ENCODE measurements at regions not wholly inside any gene's neighbourhood (a gene's known extent, or its start where the extent isn't known, plus 50 kb on each side); places are given as distances from the start of the nearest gene placed in this dataset.
"Not testable (repeated sequence)": the region's sequence is repeated elsewhere in the genome, so short reads cannot be mapped to it uniquely, and the experiment has no call there.

DNA sequence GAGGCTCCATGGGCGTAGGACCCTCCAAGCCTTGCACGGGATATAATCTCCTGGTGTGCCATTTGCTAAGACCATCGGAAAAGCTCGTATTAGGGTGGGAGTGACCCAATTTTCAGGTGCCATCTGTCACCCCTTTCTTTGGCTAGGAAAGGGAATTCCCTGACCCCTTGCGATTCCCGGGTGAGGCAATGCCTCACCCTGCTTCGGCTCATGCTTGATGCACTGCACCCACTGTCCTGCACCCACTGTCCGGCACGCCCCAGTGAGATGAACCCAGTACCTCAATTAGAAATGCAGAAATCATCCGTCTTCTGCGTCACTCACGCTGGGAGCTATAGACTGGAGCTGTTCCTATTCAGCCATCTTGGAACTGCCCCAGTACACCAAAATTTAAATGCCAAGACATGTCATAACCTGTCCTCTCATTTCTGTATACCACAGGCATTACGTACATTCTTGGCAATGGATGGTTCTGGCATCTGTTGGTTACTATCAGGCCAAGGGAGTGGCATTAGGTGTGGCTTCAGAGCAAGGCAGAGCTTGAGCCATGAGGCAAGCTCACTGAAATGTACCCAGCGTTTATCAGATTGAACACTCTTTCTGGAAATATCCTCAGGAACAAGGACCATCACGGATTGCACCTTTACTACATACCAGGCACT, 95.4 kb upstream of the GALNT18 start:
- DNase-seq (ENCODE audit: low spot score): no peak

DNA sequence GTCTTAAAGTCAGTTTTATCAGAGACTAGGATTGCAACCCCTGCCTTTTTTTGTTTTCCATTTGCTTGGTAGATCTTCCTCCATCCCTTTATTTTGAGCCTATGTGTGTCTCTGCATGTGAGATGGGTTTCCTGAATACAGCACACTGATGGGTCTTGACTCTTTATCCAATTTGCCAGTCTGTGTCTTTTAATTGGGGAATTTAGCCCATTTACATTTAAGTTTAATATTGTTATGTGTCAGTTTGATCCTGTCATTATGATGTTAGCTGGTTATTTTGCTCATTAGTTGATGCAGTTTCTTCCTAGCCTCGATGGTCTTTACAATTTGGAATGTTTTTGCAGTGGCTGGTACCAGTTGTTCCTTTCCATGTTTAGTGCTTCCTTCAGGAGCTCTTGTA, 93.3 kb upstream of the GALNT18 start:
- not testable (repeated sequence) for DNase-seq (ENCODE audit: low spot score)

DNA sequence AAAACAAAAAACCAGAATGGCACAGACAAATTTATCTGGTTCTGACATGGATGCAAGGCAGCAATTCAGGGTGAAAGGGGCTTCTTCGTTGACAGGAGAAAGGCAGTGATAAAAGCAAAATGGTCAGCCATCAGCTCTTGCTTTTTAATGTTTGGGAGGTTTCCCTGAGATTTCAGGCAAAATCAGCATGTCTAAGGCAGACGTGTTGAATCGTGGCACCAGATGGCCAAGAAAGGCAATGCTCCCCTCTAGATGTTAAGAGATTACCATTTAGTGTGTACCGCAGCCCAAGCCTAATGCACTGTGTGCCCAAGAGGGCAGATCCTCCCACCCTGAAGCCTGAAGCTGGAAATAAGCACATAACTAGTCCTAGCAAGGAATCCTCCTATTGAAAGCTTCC, 88.8 kb upstream of the GALNT18 start:
- DNase-seq (ENCODE audit: low spot score): no peak

DNA sequence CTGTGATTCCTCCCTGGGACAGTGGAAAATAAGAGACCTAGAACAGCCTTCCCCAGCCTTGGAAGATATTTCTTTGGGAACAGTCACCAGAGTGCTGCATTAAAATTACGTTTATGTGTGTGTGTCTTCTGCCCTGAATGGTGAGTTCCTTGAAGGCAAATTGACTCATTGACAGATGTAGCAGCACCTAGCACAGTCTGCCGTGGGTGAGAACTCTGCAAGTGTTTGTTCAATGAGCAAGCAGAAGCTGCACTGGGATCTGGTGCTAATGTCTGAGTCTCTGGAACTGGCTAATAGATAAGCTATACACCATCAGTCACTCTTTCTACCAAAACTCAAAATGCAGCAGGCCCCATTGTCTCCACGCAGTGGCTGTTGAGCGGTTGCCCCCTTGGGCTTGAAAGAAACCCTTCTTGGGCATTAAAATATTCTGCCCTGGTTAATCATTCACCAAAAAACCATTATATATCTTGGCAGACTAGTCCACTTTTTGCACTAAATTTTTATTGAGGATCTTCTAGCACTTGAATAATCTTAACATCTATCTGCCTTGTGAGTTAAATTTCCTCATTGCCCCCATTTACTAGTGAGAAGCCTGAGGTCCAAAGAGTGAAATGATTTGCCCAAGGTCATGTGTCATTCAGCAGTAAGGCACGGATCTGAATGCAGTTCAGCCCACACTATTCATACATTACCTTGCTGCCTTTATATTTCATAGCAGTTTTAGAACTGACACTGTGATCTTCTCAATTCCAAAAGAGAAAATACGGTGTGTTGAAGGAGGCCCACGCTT, 87.8 kb upstream of the GALNT18 start:
- no peak for DNase-seq (ENCODE audit: low spot score)

DNA sequence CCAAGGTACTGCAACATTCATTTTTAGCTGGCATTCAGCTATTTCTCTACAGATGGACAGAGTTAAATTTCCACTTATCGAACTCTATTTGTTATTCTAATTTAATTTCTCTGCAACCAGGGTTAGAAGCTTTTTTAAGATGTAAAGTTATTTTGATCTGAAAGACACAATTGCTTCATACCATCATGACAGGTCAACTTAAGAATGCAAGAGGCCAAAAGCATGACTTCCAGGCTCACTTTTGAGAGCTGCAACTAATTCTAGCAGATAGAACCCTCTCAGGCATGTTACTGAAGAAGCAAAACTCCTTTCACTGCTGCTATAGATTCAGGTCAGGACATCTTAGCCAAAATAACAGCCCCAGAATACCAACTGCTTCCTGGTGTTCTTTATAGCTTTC, 86.5 kb upstream of the GALNT18 start:
- no peak for DNase-seq (ENCODE audit: low spot score)

DNA sequence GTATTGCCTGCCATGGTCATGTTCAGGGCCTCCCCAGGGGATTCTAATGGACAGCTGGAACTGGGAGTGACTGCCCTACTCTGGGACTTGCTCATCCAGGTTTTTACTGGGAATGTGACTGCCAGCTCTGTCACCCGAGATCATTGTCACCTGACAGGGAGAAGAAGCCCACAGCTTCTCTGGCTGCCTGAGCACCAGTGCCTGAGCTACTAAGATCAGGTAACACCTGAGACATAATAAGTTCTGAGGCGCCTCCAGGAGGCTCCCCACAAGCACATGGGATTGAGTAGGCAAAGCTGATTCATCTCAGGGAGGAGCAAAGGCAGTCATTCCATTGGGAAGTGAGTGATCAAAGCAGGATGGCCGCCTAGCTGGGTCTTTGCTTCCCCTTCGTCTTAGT, 84.2 kb upstream of the GALNT18 start:
- DNase-seq (ENCODE audit: low spot score): no peak

DNA sequence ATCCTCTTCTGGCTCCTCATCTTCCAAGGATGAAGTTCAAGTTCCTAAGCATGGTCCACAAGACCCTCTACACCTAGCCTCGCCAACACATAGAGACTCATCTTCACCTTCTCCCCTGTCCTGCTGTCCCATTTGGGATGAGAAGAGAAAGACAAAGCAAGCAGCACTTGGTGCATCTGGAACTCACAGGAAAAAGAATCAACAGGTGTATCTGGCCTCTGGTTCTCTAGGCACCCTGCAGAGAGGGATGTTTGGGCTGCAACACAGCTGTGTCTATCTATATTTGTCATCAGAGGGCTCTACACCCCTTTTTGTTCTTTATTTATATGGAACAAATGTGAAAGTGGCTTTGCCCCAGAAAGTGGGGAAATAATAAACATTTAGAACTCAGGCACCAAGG, 82.1 kb upstream of the GALNT18 start:
- no peak for DNase-seq (ENCODE audit: low spot score)

DNA sequence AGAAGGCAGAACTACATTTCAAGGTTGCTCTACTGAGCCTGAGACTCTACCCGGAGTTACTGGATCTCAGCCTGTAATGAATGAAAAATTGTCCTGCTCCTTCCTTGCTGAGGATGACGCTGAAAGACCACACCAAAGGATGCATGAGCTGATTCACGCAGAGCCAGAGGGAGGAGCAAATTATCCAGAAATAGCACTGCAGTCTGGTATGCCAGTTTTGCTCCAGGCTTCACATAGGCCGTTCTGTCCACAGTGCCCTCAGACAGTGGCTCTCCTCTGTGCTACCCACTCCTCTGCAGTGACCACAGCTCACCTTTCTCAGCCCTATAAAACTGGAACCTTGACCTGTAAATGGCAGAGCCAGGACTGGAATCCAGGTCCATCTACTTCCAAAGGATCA, 79.3 kb upstream of the GALNT18 start:
- peak; percentile 59 for DNase-seq (ENCODE audit: low spot score)

DNA sequence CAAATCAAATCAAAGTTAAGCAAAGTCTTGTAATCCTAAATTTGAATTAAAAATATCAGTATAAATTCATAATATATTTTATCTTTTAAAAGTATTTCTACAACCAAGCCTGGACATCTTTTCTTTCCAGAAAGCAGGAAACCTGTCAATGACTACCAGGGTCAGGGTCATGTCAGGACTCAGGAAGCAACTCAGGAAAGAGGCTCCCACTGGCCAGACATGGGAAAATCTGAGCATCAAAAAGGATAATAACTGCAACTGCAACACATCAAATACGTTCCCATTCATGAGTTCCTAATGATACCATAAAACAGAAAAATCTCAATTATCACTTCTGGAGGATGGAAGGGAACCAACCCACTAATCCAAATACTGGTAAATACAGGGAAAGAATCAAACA, 76.0 kb upstream of the GALNT18 start:
- no peak for DNase-seq (ENCODE audit: low spot score)

DNA sequence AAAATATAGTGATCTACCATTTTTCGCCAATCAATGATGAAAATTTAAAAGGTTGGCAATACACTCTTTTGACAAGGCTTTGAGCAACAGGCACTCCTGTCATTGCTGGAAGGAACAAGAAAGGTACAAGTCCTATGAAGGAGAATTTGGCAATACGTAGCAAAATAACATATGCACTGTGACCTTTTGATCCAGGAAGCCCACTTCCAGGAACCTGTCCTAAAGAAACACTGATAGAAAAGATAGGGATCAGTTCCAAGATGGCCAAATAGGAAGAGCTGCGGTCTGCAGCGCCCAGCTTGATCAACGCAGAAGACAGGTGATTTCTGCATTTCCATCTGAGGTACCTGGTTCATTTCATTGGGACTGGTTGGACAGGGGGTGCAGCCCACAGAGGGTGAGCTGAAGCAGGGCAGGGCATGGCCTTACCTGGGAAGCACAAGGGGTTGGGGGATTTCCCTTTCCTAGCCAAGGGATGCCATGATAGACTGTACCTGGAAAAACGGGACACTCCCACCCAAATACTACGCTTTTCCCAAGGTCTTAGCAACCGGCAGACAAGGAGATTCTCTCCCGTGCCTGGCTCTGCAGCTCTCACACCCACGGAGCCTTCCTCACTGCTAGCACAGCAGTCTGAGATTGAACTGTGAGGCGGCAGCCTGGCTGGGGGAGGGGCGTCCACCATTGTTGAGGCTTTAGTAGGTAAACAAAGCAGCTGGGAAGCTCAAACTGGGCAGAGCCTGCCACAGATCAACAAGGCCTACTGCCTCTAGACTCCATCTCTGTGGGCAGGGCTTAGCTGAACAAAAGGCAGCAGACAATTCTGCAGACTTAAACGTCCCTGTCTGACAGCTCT, 69.7 kb upstream of the GALNT18 start:
- DNase-seq (ENCODE audit: low spot score): no peak

DNA sequence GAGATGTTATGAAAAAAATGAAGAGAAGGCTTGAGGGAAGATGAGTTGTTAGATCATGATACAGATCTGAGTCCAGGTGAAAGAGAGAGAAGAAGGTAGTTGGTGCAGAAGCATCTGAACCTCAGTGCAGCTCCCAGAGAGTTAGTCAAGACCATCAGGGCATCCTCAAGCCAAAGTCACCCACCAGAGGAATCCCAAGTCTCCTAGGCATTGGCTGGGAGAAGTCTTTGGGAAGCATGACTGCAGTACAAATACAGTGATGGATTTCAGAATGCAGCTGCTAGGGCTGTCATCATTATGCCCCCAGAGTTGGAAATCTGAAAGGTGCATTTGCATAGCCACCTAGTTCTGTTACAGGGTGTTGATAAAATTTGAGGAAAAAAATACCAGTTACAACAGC, 59.7 kb upstream of the GALNT18 start:
- DNase-seq (ENCODE audit: low spot score): no peak

DNA sequence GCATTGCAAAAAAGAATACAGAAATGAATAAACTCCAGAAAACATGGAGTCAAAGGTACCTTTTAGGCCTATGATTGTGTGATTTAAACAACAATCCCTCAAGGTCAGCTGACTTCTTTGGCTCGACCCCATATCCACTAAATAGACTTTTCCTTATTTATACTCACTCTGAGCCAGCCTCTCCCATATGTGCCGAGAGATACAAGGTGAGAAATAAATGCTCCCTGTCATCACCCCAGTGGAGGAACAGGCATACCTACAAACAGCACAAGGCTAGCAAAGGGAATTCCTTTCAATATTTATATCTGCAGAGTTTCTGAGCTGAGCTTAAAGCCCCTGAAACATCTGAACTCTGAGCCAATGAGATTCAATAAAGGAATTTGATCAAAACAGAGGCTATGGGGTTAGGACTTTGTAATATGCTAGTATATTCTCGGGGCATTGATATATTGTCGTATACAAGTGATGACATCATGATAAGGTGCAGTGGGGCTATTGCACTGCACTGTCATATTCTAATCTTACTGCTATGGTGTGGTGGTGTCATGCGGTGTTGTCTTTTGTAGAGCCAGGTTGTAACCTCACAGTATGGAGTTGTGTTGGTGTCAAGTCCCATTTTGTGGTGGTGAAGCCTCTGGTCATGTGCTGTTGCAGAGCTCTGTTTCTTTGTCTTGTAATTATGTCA, 56.0 kb upstream of the GALNT18 start:
- DNase-seq (ENCODE audit: low spot score): no peak

DNA sequence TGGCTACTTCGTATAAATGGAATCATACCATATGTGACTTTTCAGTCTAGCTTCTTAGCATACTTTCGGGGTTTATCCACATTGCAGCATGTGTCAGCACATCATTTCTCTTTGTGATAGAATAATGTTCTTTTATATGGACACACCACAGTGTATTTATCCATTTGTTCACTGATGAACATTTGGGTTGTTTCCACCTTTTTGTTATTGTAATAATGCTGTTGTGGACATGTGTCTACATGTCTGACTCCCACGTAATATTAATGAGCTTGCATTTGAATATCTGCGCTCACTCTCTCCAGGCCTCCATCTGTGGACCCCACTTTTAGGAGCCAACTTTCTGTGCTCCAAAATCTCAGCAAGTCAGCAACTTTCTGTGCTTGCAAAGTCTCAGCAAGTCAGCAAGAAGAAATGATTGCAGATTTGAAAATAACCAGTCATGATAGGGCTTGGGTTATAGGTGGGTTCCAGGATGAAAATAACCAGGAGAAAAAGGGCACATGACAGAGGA, 53.9 kb upstream of the GALNT18 start:
- DNase-seq (ENCODE audit: low spot score): no peak

DNA sequence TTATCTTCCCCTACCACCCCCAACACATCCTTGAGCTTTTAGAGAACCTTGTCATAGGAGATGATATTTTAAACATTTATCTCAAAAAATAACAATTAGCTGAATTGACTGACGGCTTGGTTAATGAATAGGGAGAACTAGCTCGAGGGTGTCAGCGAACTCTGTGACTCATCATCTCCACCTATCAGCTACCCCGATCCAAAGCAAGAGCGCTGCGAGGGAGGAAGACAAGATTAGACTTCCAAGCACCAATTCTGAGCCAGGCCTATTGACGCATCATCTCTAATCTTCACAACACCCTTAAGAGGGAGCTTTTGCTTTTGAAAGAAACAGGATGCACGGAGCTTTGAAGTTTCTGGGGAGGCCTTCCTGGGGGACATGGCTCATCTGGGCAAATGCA, 51.0 kb upstream of the GALNT18 start:
- no peak for DNase-seq (ENCODE audit: low spot score)

DNA sequence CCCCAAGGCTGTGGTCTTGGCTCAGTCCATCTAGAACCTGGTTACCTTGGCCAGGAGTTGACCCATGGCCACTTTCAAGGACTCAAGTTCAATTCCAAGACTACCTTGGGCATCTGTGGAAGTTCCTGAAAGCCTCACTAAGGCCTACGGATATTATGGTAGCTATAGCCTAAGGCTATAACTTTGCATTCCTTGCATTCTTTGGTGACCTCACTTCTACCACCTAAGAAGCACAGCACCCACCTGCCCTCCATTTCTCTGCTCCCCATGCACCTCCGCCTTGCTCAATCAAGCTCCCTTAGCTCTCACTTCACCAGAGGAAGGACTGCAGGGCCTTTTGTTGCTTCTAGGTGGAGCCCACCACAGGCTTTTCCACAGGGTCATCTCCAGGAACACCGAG, 50.3 kb upstream of the GALNT18 start:
- no peak for DNase-seq (ENCODE audit: low spot score)
